A549 (cell line): ENCODE measurements at regions not wholly inside any gene's neighbourhood (a gene's known extent, or its start where the extent isn't known, plus 50 kb on each side); places are given as distances from the start of the nearest gene placed in this dataset.

Experiments
- CTCF ChIP-seq: fragments of >200 bp; sonication (Bioruptor Twin); formaldehyde crosslinking; IDR thresholded peaks from 3 replicates; pipeline ENCODE4 v1.5.1; 2016
- JUNB ChIP-seq: fragments of >200 bp; sonication (Bioruptor Twin); formaldehyde crosslinking; IDR thresholded peaks from 2 replicates; pipeline ENCODE4 v1.6.1; 2016
- MAZ ChIP-seq: fragments of 150-350 bp; IDR thresholded peaks from 2 replicates; pipeline ENCODE4 v1.6.1; 2014; ENCODE audit warnings: antibody characterized with exemption, low read depth, low read length, borderline replicate concordance
- POLR2A ChIP-seq: IDR thresholded peaks from 2 replicates; pipeline ENCODE4 v1.6.1; 2012; ENCODE audit warnings: mild to moderate bottlenecking, low read length
- RNF2 ChIP-seq: fragments of 200-600 bp; sonication (generic); IDR thresholded peaks from 2 replicates; pipeline ENCODE4 v1.6.1; 2016; ENCODE audit warnings: low read depth, mild to moderate bottlenecking, antibody characterized with exemption, moderate library complexity, borderline replicate concordance
- TFCP2L1 ChIP-seq: fragments of 250-450 bp; sonication (Bioruptor Pico); IDR thresholded peaks from 2 replicates; pipeline ENCODE4 v1.5.0; 2021; ENCODE audit warnings: mild to moderate bottlenecking
- ZFP36 ChIP-seq: fragments of 450-650 bp; IDR thresholded peaks from 2 replicates; pipeline ENCODE4 v1.6.1; 2014; ENCODE audit warnings: borderline replicate concordance; ENCODE audit not compliant: partially characterized antibody

DNA sequence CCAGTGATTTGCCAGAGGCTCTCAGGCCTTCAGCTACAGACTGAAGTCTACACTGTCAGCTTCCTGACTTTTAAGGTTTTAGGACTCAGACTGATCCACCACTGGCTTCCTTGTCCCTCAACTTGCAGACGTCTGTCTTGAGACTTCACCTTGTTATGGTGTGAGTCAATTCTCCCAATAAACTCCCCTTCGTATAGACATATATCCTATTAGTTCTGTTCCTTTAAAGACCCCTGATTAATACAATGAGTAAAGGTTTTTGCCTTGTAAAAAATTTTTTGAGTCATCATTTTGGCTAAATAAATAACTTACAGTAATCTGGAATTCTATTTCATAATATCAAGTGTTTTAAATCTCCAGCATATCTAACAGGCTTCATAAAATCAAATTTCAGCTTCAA lies 956.3 kb upstream of the CDH6 start:
- TF ChIP-seq MAZ (no peak), CTCF (no peak), TFCP2L1 (CRISPR knock-in tag) (no peak), POLR2A (no peak), JUNB (no peak), ZFP36 (no peak), RNF2 (no peak)
